Psoas muscle (tissue), 7 donors: ENCODE measurements at regions not wholly inside any gene's neighbourhood (a gene's known extent, or its start where the extent isn't known, plus 50 kb on each side); places are given as distances from the start of the nearest gene placed in this dataset.
"Not testable (repeated sequence)": the region's sequence is repeated elsewhere in the genome, so short reads cannot be mapped to it uniquely, and the experiment has no call there.

Source experiments
- ATAC-seq, 4 donors: fragments of 200-7000 bp; cut with Tn5 transposase; one replicate each; pipeline ENCODE4 v1.9.1; 2020; ENCODE audit warnings: moderate library complexity in 3 of 4, mild to moderate bottlenecking in 2 of 4
- DNase-seq, 2 donors: peaks; one replicate each; pipeline ENCODE4 v3.0.0-alpha.2; 2020
- H3K27ac ChIP-seq: fragments of 200-600 bp; one replicate; pipeline ENCODE4 v1.8.0; 2022
- H3K27me3 ChIP-seq, 3 donors: fragments of 200-600 bp in 1 of 3; one replicate each; pipeline versions ENCODE4 v1.6.1 to v1.8.0; 2013 to 2022; ENCODE audit warnings: low read length in 2 of 3, mild to moderate bottlenecking in 2 of 3, moderate library complexity in 1 of 3; ENCODE audit not compliant: insufficient read depth in 3 of 3
- H3K36me3 ChIP-seq, 2 donors: fragments of 200-600 bp in 1 of 2; one replicate each; pipeline versions ENCODE4 v1.6.1 to v1.8.0; 2013 to 2022; ENCODE audit warnings: low read depth in 1 of 2, mild to moderate bottlenecking in 1 of 2, moderate library complexity in 1 of 2; ENCODE audit not compliant: insufficient read depth in 1 of 2
- H3K4me1 ChIP-seq: fragments of 200-600 bp; one replicate; pipeline ENCODE4 v1.8.0; 2022
- H3K4me3 ChIP-seq: fragments of 200-600 bp; one replicate; pipeline ENCODE4 v1.8.0; 2022; ENCODE audit warnings: mild to moderate bottlenecking
- H3K9me3 ChIP-seq: fragments of 200-600 bp; one replicate; pipeline ENCODE4 v1.8.0; 2022
- WGBS, 3 donors: extraction: QIAGEN DNeasy Blood & Tissue Kit; methylation state at CpG; one replicate each; pipeline versions ENCODE4 v1.1.6 to v1.1.7; 2013; 5-methylcytosine and 5-hydroxymethylcytosine counted together
- intact Hi-C, 2 donors: fragments of 100-400 bp; cut with DNase I; formaldehyde crosslinking; loops; one replicate each; pipeline versions ENCODE4 v1.11.0 to v1.14.2; 2022
- TF ChIP-seq, protein P1 (sequence below): fragments of 200-600 bp; IDR thresholded peaks from one replicate; pipeline ENCODE4 v1.8.0; 2022; ENCODE audit warnings: antibody characterized with exemption
- donor health status: healthy with polysubstance abuse.
- donor health status: DM: no; HTN: no; CAD: no; lungs with moderate emphysema.
- donor health status: Bipolar disorder and iron deficiency.
- donor health status: healthy.
- donor health status: DM: yes; HTN: yes; CAD: no.
- donor health status: DM: no; HTN: no; CAD: no.
- donor health status: DM: yes; HTN: yes; CAD: no.

- intact Hi-C loops, DNase-seq, H3K4me1 ChIP-seq, ATAC-seq, H3K27ac ChIP-seq, H3K9me3 ChIP-seq, H3K27me3 ChIP-seq, H3K36me3 ChIP-seq, H3K4me3 ChIP-seq: not testable (repeated sequence)
Observed at GRCh38 chrY:26308308-26308707, 686.4 kb downstream of the CDY1 start.

DNA sequence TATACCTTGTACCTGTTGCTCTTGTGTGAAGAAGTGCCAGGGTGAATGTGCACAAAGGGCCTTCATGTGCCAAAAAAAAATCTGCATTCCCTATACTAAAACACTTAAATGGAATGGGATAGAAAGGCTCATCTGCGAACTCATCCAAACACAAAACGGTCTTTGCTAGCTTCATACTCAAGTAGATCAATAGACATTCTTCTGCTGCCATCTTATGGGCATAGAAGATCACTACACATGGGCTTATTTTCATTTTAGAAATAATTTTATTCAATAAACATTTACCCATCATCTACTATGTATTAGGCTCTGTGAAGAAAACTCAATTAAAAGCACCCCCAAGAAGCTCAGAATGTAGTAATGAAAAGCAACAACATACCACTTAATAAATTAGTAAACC, 693.1 kb downstream of the CDY1 start:
- 39 to 45% methylated on average over 2 of the region's 2 CpGs; no CpG with 5 or more reads in 1 of the 3 donors for WGBS, 3 donors
- not testable (repeated sequence) for DNase-seq

DNA sequence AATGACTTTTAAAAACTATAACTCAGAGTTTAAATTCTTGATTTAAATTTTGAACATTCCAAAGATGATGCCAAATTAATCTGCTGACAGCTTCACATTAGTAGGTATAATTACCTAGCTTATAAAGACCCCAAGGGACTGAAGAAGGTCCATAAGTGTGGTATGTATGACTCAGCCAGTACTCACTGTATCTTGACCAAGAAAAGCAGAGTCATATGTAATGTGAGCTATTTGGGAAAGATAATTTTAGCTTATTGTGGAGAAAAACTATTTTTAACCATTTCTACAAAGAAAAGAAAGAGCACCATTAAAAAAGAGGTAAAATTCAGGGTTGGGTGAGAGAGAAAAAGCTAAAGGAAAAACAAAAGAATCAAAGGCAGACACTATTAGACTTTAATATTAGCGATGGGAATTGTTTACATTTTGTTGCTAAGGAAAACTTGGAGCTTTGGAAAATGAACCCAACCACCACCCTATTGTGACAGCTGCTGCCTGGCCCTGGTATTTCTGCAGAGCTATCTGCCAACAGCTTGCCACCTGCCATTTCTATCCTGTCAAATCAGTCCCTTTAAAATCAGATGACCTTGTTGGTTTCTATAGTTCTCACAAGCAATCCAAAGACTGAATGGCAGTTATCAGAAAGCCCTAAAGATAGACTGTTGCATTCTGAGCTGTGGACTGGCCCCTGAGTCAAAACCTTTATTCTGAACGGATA, 697.7 kb downstream of the CDY1 start:
- H3K4me3 ChIP-seq, H3K9me3 ChIP-seq, ATAC-seq, H3K4me1 ChIP-seq, DNase-seq, H3K27me3 ChIP-seq, H3K36me3 ChIP-seq, H3K27ac ChIP-seq, intact Hi-C loops: not testable (repeated sequence)
- 10 to 39% methylated on average over 2 of the region's 2 CpGs; no CpG with 5 or more reads in 1 of the 3 donors for WGBS, 3 donors

More for the DNA sequence above, 693.1 kb downstream of the CDY1 start:
- H3K36me3 ChIP-seq, H3K4me3 ChIP-seq, intact Hi-C loops, H3K27ac ChIP-seq, H3K4me1 ChIP-seq, H3K9me3 ChIP-seq, ATAC-seq, H3K27me3 ChIP-seq: not testable (repeated sequence)

GRCh38 chrY:26322756-26323155, 700.8 kb downstream of the CDY1 start:
- H3K9me3 ChIP-seq, ATAC-seq, DNase-seq, H3K27me3 ChIP-seq, H3K27ac ChIP-seq, intact Hi-C loops, H3K4me1 ChIP-seq, H3K36me3 ChIP-seq, H3K4me3 ChIP-seq: not testable (repeated sequence)
- 42 to 54% methylated on average over 1 of the region's 1 CpG; no CpG with 5 or more reads in 1 of the 3 donors for WGBS, 3 donors

DNA sequence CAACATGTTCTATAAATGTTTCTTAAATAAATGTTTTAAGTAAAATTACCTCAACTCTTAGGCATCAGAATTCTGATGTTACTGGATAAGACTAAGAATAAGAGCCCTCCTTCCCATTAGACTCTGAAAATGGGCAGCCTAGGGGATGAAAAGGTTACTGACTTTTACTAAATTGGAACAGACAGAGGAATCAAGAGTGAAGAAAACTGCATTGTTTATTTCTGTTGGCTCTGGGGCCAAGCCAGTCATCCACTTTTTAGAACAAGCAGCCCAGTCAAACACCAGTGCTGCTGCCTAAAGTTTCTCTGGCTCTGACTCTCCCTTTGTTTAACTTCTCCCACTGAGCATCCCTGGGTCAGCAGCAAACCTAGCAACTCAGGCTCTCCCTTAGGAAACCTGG, 731.0 kb downstream of the CDY1 start:
- intact Hi-C loops, H3K27me3 ChIP-seq, H3K36me3 ChIP-seq, H3K27ac ChIP-seq, H3K4me1 ChIP-seq, H3K4me3 ChIP-seq, ATAC-seq, DNase-seq, H3K9me3 ChIP-seq: not testable (repeated sequence)

DNA sequence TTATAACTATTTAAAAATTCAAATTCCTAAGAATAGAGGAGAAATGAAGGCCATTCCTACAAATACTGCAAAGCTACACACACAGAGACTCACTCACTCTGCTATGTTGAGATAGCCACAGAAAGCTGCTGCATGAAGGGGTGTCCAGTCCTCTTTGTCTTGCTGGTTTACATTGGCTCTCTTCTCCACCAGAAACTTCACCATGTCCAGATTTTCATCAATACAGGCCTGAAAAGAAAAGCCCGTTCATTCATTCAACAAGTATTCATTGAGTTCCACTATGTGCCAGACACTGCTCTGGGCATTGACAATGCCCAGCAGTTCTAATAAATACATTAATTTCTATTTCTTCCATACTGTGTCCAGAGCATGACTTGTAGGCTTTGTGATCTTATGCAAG, 732.3 kb downstream of the CDY1 start:
- Histone ChIP-seq H3K36me3 (no peaks in the 10 kb centered on the region), H3K27me3 (no peaks in the 10 kb centered on the region), H3K4me3 (no peak overlapping the region), H3K4me1 (no peaks in the 10 kb centered on the region), H3K9me3 (no peaks in the 10 kb centered on the region), H3K27ac (no peak overlapping the region)
- no peak for ATAC-seq
- TF ChIP-seq, protein P1, sequence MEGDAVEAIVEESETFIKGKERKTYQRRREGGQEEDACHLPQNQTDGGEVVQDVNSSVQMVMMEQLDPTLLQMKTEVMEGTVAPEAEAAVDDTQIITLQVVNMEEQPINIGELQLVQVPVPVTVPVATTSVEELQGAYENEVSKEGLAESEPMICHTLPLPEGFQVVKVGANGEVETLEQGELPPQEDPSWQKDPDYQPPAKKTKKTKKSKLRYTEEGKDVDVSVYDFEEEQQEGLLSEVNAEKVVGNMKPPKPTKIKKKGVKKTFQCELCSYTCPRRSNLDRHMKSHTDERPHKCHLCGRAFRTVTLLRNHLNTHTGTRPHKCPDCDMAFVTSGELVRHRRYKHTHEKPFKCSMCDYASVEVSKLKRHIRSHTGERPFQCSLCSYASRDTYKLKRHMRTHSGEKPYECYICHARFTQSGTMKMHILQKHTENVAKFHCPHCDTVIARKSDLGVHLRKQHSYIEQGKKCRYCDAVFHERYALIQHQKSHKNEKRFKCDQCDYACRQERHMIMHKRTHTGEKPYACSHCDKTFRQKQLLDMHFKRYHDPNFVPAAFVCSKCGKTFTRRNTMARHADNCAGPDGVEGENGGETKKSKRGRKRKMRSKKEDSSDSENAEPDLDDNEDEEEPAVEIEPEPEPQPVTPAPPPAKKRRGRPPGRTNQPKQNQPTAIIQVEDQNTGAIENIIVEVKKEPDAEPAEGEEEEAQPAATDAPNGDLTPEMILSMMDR = no peak
- WGBS, 3 donors = 77 to 92% methylated on average over 1 of the region's 1 CpG; no CpG with 5 or more reads in 1 of the 3 donors
- intact Hi-C loops = no loop called here
- DNase-seq = no peak

DNA sequence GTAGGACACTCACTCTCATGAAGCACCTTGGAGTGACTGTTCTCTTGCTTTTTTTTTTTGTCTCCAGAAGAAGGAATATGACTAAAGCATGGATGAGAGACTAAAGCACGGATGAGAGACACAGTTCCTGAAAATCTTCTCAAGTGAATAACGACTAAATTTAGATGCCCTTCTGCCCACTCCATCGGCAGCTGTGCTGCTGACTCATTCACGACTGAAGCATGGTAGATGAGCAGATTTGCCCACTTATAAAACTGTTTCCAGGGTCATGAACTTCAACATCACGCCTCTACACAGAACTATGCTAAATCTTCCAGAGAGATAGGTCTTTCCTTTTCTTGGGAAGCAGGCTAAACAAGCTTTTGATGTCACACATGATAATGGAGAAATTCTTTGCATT, 738.0 kb downstream of the CDY1 start:
- H3K36me3 ChIP-seq, H3K9me3 ChIP-seq, H3K27ac ChIP-seq, DNase-seq, H3K4me3 ChIP-seq, H3K27me3 ChIP-seq, H3K4me1 ChIP-seq, intact Hi-C loops: not testable (repeated sequence)
- WGBS, 3 donors = 11 to 31% methylated on average over 5 of the region's 5 CpGs; no CpG with 5 or more reads in 1 of the 3 donors
- peak in 2 of 4 donors; percentile 71 to 73 for ATAC-seq

- H3K9me3 ChIP-seq, H3K4me1 ChIP-seq, H3K27ac ChIP-seq, intact Hi-C loops, DNase-seq, H3K27me3 ChIP-seq, H3K36me3 ChIP-seq, H3K4me3 ChIP-seq: not testable (repeated sequence)
- WGBS, 3 donors = 24 to 76% methylated on average over 1 of the region's 1 CpG; no CpG with 5 or more reads in 1 of the 3 donors
- peak; percentile 40 to 73 (median 53) for ATAC-seq
Observed at GRCh38 chrY:26360472-26360871, 738.6 kb downstream of the CDY1 start.

GRCh38 chrY:26363442-26363841, 741.5 kb downstream of the CDY1 start:
- ATAC-seq = peak in 3 of 4 donors; percentile 46 to 73 (median 71)
- DNase-seq, H3K9me3 ChIP-seq, intact Hi-C loops, H3K27ac ChIP-seq, H3K36me3 ChIP-seq, H3K4me1 ChIP-seq, H3K27me3 ChIP-seq, H3K4me3 ChIP-seq: not testable (repeated sequence)
- WGBS, 3 donors = 28 to 80% methylated on average over 2 of the region's 2 CpGs; no CpG with 5 or more reads in 1 of the 3 donors

- intact Hi-C loops, DNase-seq, H3K27me3 ChIP-seq, H3K4me1 ChIP-seq, ATAC-seq, H3K36me3 ChIP-seq, H3K9me3 ChIP-seq, H3K4me3 ChIP-seq: not testable (repeated sequence)
- 19 to 45% methylated on average over 6 of the region's 6 CpGs; no CpG with 5 or more reads in 1 of the 3 donors for WGBS, 3 donors
- peak overlapping the region; percentile 36 for H3K27ac ChIP-seq
Observed at GRCh38 chrY:26366091-26366490, 744.2 kb downstream of the CDY1 start.

- intact Hi-C loops, H3K27me3 ChIP-seq, H3K4me1 ChIP-seq, H3K4me3 ChIP-seq, ATAC-seq, H3K36me3 ChIP-seq, DNase-seq, H3K27ac ChIP-seq, H3K9me3 ChIP-seq: not testable (repeated sequence)
- 0 to 29% methylated on average over 1 of the region's 1 CpG; no CpG with 5 or more reads in 1 of the 3 donors for WGBS, 3 donors
Observed at GRCh38 chrY:26372480-26372879, 750.6 kb downstream of the CDY1 start.
